AML-193 (cell line): ENCODE measurements at regions not wholly inside any gene's neighbourhood (a gene's known extent, or its start where the extent isn't known, plus 50 kb on each side); places are given as distances from the start of the nearest gene placed in this dataset.

Experiments used
- DNase-seq, 2 experiments: peaks; one replicate each; lab custom pipeline; 2025; lab: John Stamatoyannopoulos, UW

GRCh38 chr21:16587141-16587581 is 857.4 kb downstream of the USP25 start:
- no peak for DNase-seq

DNA sequence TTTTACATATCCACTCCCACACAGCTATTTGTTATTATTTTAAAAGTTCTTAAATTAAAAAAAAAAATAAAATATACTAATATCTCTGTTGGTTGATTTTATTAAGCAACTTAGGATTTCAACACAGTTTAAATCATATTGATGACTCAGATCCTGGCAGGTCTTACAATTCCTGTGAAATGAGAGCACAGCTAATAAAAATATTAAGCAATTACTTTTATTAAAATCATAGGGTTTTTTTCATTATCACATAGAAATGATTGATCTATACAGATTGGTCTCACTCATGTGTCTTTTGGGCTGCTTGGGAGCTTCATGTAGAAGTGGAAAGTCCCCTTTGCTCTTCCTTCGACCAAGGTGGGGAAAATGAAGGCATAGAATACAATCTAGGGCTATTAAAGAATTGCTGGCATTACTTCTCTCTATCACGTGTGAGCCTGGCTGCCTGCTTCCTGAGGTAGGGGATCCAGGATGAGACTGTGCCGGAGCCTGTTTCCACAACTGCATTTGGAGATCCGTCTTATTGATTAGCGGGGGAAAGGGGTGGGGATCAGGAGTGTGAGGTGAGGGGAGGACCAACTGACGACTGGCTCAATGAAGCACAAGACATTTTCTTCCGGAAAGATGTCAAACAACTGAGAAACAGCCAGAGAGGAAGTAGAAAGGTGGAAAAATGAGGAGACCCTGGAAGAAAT is 858.0 kb downstream of the USP25 start:
- DNase-seq, result no peak

GRCh38 chr21:16588433-16588860 is 858.7 kb downstream of the USP25 start:
- DNase-seq, result no peak

DNA sequence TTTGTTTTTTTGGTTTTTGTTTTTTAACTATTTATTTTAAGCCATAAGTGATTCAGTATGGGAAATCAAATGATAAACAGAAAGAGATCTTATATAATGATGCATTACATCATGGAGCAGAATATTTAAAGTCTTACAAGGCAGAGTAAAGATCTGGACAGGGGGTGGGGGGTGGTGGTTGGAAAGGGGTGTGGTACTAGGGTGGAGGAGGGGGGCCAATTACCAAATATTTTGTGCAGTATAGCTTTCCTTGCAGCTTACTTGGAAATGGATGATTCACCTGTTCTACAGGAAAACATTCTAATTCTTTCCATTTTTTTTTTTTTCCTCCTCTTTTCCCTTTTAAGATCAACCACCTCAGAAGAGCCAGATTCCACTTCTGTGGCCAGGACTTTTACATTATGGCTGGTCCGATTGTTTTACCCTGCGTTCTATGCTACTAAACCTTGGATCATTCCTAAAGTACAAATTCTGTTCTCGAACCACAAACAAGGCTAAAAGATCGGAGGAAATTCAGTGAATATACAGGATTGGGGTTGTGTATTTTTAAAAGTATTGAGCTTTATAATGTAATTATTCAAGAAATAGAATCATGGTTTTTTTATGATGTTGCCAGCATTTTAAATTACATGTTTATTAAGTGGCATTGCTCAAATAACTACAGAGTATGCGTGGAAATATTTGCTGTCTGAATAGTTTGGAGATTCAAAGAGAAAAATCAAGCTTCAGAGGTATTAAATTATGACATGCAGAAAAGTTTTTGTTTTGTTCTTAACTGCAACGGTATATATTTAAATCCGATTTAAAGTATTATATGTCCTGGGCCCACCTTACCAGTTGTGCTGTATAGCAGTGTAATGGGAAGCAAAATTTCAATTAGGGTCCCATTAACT is 859.5 kb downstream of the USP25 start:
- no peak for DNase-seq

- no peak for DNase-seq
Observed at GRCh38 chr21:16590186-16590585, 860.4 kb downstream of the USP25 start.

DNA sequence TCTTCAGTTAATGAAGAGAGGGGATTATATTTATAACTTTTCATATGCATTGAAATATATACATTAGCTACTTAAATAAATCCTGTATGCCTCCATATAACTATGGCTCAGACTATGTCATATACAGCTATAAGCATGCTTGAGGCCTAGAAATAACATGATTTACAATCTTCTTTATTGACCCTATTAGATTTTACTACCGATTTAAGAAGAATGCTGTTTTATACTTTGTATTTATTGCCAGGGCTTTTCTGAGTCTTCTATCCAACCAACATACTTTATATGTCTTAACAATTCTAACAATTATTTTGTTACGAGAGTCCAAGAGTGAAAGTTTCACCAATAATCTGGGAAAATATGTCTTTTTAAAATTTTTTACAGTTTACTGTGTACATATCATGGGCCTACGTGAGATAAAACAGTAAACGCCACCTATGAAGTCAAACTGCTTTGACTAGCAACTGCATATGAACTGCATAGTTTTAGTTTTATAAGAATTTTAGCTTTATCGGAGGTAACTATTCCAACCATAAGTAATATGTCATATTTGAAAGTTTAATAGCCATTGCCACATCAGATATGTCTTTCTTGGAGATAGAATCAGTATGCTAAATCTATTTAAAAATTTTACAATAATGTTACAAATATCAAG is 861.0 kb downstream of the USP25 start:
- DNase-seq, result no peak

- no peak for DNase-seq
Observed at GRCh38 chr21:16592381-16592780, 862.6 kb downstream of the USP25 start.

- DNase-seq, result no peak
Observed at GRCh38 chr21:16594191-16594590, 864.4 kb downstream of the USP25 start.

DNA sequence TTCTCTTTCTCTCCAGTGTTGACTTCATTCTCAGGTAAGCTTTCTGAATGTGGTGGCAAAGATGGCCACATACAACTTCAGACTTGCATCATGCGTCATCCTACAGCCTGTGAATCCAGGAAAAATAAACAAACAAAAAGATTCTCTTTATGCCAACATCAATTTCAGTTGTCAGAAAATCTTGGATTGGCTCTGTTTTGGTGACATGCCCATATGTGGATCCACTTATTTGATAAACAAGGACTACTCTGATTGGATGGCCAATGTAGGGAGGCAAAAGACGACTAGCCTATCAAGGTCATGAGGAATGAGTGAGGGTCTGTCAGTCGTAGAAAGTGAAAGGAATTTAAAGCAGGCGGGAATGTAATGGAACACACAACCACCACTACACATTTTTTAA is 866.6 kb downstream of the USP25 start:
- no peak for DNase-seq

DNA sequence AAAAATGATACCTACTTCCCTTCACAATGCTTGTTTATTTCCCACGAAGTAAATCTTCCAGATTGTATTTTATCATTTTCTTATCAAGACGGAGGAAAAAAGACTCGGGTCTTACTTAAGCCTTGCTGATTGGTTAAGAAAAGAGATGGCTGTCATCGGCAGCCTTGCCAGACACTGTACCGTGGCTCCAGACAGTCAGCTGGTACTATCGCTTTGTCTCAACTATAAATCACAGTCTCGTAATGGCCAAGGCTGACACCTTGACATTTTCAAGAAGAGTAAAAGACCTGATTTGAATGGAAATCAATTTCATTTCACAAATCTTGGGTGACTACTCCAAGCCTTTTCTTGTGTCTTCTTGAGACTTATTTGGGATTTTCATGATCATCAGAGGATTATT is 868.0 kb downstream of the USP25 start:
- DNase-seq, result no peak

GRCh38 chr21:16605597-16605996 is 875.8 kb downstream of the USP25 start:
- no peak for DNase-seq

DNA sequence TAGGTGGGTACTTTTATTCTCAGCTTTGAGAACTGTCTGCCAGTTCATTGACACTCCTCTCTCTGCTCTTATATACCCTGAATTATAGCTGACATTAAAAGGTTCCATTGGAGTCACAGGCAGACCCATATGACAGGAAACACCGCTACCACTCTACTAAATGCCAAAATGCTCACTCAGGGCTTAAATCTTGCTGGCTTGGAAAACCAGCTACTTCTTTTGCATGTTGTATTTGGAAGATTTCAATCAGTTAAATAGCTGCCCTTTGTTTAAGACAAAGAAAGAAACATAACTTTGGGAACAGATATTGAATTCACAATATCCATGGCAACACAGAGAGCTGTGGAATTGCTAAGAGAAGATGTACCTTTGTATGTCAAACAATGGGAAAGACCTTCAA is 876.5 kb downstream of the USP25 start:
- no peak for DNase-seq

DNA sequence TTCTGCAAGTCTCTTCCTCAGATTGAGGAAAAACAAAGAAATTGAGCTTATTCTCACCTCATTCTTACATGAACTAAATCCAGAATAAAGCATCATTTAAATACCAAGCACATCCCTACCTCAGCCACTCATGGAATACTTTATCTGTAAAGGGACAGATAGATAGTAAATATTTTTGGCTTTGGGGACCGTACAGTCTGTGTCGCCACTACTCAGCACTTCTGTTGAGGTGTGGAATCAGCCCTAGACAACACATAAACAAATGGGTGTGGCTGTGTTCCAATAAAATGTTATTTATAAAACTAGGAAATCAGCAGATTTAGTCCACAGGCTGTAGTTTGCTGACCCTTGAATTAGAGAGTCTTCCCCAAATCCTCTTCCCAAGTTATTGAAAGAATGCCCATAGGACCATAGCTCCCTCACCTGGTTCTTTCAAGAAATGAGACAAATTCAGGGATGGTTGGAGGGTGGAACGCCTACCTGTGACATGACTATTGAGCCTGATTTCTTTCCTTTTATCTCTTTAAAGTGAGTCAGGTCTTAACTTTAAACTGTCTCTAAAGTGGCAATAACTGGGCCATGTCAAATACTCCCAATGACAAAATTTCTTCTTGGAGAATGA is 878.5 kb downstream of the USP25 start:
- no peak for DNase-seq

DNA sequence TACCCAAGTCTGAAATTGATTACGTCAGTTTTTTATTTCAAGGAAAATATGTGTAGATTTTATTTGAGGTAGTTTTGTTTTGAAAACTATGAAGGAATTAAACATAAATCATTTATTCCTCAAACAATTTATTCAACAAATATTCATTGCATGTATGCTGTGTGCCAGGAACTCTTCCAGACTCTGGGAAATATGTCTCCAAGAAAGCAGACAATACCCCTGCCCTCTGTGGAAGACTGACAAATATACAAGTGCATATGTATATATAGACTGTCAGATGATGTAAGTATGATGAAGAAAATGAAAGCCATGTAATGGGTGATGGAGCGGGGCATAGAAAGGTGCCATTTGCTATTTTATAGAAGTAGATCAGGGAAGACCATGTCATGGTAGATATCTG is 889.5 kb downstream of the USP25 start:
- DNase-seq, result no peak

DNA sequence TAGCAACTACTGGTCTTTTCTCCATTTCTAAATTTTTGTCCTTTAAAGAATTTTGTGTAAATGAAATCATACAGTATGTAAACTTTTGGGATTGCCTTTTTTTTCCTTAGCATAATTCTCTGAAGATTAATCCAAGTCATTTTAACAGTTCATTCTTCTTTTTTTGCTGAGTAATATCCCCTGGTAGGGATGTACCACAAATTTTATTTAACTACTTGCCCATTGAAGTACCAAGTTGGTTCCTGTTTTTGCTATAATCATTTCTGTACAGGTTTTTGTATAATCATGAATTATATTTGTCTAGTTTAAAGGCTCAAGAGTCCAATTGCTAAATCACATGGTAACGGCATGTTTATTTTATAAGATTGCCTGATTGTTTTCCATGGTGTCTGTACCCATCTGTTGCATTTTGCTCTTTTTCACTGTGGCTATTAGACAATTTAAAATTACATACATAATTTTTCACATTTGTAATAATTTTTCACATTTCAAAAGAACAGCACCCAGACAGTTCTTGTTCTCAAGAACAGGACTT is 891.1 kb downstream of the USP25 start:
- DNase-seq, result no peak

GRCh38 chr21:16624479-16625118 is 888.2 kb upstream of the CXADR start:
- DNase-seq, result no peak

DNA sequence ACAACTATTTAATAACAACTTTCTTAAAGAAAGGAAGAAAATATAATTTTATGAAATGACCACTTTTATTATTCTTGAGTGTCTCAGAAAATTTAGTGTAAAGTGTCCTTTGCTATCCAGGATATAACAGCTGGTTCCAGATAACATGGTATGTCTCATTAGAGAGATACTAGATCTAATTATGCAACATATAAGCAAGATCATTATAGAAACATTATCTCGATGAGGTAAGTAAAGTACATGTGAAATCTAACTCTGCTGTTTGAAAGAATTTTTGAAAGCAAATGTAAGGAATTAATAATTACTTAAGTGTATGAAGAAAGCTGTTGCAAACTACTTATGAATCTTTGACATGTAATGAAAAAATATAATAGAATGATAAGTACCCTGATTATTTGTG is 887.4 kb upstream of the CXADR start:
- DNase-seq, result no peak

GRCh38 chr21:16633831-16634459 is 878.9 kb upstream of the CXADR start:
- no peak for DNase-seq

- no peak for DNase-seq
Observed at GRCh38 chr21:16634515-16634914, 878.3 kb upstream of the CXADR start.

GRCh38 chr21:16640297-16641027 is 872.4 kb upstream of the CXADR start:
- no peak for DNase-seq
